HepG2 (cell line): ENCODE measurements at regions not wholly inside any gene's neighbourhood (a gene's known extent, or its start where the extent isn't known, plus 50 kb on each side); places are given as distances from the start of the nearest gene placed in this dataset.
"Not testable (repeated sequence)": the region's sequence is repeated elsewhere in the genome, so short reads cannot be mapped to it uniquely, and the experiment has no call there.

Experiments used
- ATAC-seq: fragments of 200-7000 bp; cut with Tn5 transposase; 3 replicates; pipeline ENCODE4 v1.9.1; 2020; ENCODE audit warnings: mild to moderate bottlenecking, moderate library complexity
- BruUV-seq: library from RNA; stranded (reverse); fragments of 400-500 nt; replicated peaks from 2 replicates; lab custom pipeline; 2021; lab: Mats Ljungman, UMichigan
- CTCF ChIA-PET: fragments of 300-600 bp; formaldehyde crosslinking; extraction: SDS; loops from one replicate; lab custom pipeline; 2021; ENCODE audit warnings: low total read pairs, inconsistent platforms, low intra/inter-chr PET ratio; lab: Yijun Ruan, JAX
- POLR2A ChIA-PET: fragments of 350-600 bp; sonication (Branson Sonifier 250); formaldehyde crosslinking; loops from one replicate; lab custom pipeline; 2020; ENCODE audit warnings: antibody characterized with exemption, inconsistent platforms; lab: Yijun Ruan, JAX
- DNase-seq: peaks from one replicate; pipeline ENCODE4 v3.0.0-alpha.2; 2015; ENCODE audit warnings: low spot score
- FAIRE-seq: peaks from 3 replicates; lab custom pipeline; 2011; peaks lifted over from hg19 to GRCh38; lab: Jason Lieb, UNC
- H2AFZ ChIP-seq: one replicate; pipeline ENCODE4 v1.6.1; 2011; ENCODE audit warnings: low read length, inconsistent platforms
- H3K27ac ChIP-seq: fragments of 300-600 bp; 3 replicates; pipeline ENCODE4 v1.8.0; 2011; ENCODE audit warnings: mixed run types, mild to moderate bottlenecking, mixed read lengths, low read length, inconsistent platforms; ENCODE audit not compliant: insufficient read depth; ENCODE audit errors: extremely low read length
- H3K27me3 ChIP-seq, 2 experiments: fragments of 200-600 bp in 1 of 2; 2 replicates in 1 of 2; 3 replicates in 1 of 2; pipeline versions ENCODE4 v1.6.0 to v1.8.0; 2011; ENCODE audit warnings: low read length in 2 of 2, mild to moderate bottlenecking in 2 of 2, moderate library complexity in 2 of 2, inconsistent platforms in 1 of 2; ENCODE audit not compliant: insufficient read depth in 2 of 2, control insufficient read depth in 1 of 2
- H3K36me3 ChIP-seq, 2 experiments: fragments of 200-600 bp in 1 of 2; replicated peaks in 1 of 2; 2 replicates in 1 of 2; 3 replicates in 1 of 2; pipeline versions ENCODE4 v1.5.1 to v1.8.0; 2011; ENCODE audit warnings: low read length in 2 of 2, inconsistent platforms in 1 of 2; ENCODE audit not compliant: insufficient read depth in 2 of 2, control insufficient read depth in 1 of 2
- H3K4me1 ChIP-seq: 2 replicates; pipeline ENCODE4 v1.5.1; 2012; ENCODE audit warnings: low read length, inconsistent platforms; ENCODE audit not compliant: insufficient read depth
- H3K4me2 ChIP-seq: 2 replicates; pipeline ENCODE4 v1.6.0; 2011; ENCODE audit warnings: low read depth, low read length, inconsistent platforms
- H3K4me3 ChIP-seq, 3 experiments: fragments of 200-600 bp in 1 of 3; sonication (generic), shearing (Covaris generic) in 1 of 3; replicated peaks in 1 of 3; 2 replicates each; pipeline ENCODE4 v1.5.1; 2011 to 2016; ENCODE audit warnings: low read length in 3 of 3, inconsistent platforms in 2 of 3, low read depth in 2 of 3, mild to moderate bottlenecking in 2 of 3, control low read depth in 1 of 3, mixed read lengths in 1 of 3; ENCODE audit not compliant: insufficient read depth in 1 of 3
- H3K79me2 ChIP-seq: one replicate; pipeline ENCODE4 v1.6.1; 2011; ENCODE audit warnings: low read length, inconsistent platforms; ENCODE audit not compliant: insufficient read depth
- H3K9ac ChIP-seq: 2 replicates; pipeline ENCODE4 v1.6.0; 2011; ENCODE audit warnings: mild to moderate bottlenecking, low read depth, low read length, inconsistent platforms; ENCODE audit not compliant: insufficient read depth
- H3K9me3 ChIP-seq: 2 replicates; pipeline ENCODE4 v1.5.1; 2012; ENCODE audit warnings: mild to moderate bottlenecking, low read length
- H4K20me1 ChIP-seq: 2 replicates; pipeline ENCODE4 v1.6.0; 2011; ENCODE audit warnings: inconsistent platforms, mild to moderate bottlenecking, low read length, moderate library complexity; ENCODE audit not compliant: insufficient read depth
- ETV5 ChIP-seq: IDR thresholded peaks from 2 replicates; pipeline ENCODE4 v1.6.1; 2018; ENCODE audit warnings: missing biosample characterization, missing genetic modification reagents, inconsistent platforms, borderline replicate concordance
- HNF1B ChIP-seq: sonication (generic); formaldehyde crosslinking; IDR thresholded peaks from 2 replicates; pipeline ENCODE4 v1.5.1; 2020; ENCODE audit warnings: mild to moderate bottlenecking, moderate library complexity, missing genetic modification reagents
- NFYC ChIP-seq: IDR thresholded peaks from 2 replicates; pipeline ENCODE4 v1.6.1; 2016; ENCODE audit warnings: missing genetic modification reagents, missing compliant biosample characterization
- PITX1 ChIP-seq: sonication (generic); formaldehyde crosslinking; IDR thresholded peaks from 2 replicates; pipeline ENCODE4 v1.5.1; 2020; ENCODE audit warnings: mild to moderate bottlenecking, missing genetic modification reagents
- PLRG1 ChIP-seq: fragments of 450-650 bp; conservative IDR thresholded peaks from 2 replicates; pipeline ENCODE4 v1.6.1; 2016
- THAP8 ChIP-seq: sonication (generic); formaldehyde crosslinking; IDR thresholded peaks from 2 replicates; pipeline ENCODE4 v1.5.1; 2020; ENCODE audit warnings: missing genetic modification reagents, mild to moderate bottlenecking, borderline replicate concordance
- ZKSCAN1 ChIP-seq: fragments of 150-350 bp; IDR thresholded peaks from 2 replicates; pipeline ENCODE4 v1.6.1; 2014; ENCODE audit warnings: low read length
- ZUFSP ChIP-seq: sonication (generic); formaldehyde crosslinking; IDR thresholded peaks from 2 replicates; pipeline ENCODE4 v1.9.0; 2021; ENCODE audit warnings: missing genetic modification reagents, mild to moderate bottlenecking, borderline replicate concordance
- WGBS: methylation state at CpG from one replicate; pipeline ENCODE4 v1.1.6; 2017; ENCODE audit warnings: low lambda C conversion rate; 5-methylcytosine and 5-hydroxymethylcytosine counted together
- in situ Hi-C: cut with HindIII; loops from 2 replicates; pipeline ENCODE4 v1.10.0; 2017; ENCODE audit warnings: low pct_unique_long_range_greater_than_20kb; ENCODE audit not compliant: extremely low pct_ligation_motif_present
- intact Hi-C: fragments of 100-400 bp; cut with micrococcal nuclease; formaldehyde crosslinking; loops from one replicate; pipeline ENCODE4 v1.10.0; 2022; ENCODE audit not compliant: unreplicated experiment

- TF ChIP-seq ZUFSP = no peak
- TF ChIP-seq, all 625 proteins: peak for 0
Observed at GRCh38 chr12:131634037-131634436, 76.9 kb upstream of the SFSWAP start (continued).

DNA sequence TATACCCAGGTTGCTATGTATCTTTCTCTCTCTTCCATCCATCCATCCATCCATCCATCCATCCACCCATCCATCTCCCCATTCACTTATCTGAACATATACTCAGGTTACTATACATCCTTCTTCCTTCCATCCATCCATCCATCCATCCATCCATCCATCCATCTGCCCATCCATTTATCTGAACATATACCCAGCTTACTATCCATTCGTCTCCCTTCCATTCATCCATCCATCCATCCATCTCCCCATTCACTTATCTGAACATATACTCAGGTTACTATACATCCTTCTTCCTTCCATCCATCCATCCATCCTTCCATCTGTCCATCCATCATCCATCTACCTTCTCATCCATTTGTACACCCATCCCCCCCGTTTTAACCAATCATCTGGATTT, 75.9 kb upstream of the SFSWAP start:
- BruUV-seq, DNase-seq, H3K27me3 ChIP-seq, in situ Hi-C loops, H3K4me1 ChIP-seq, H3K4me2 ChIP-seq, POLR2A ChIA-PET, H3K9me3 ChIP-seq, H3K9ac ChIP-seq, H3K4me3 ChIP-seq, H2AFZ ChIP-seq, H3K79me2 ChIP-seq, FAIRE-seq, H4K20me1 ChIP-seq, ATAC-seq, H3K36me3 ChIP-seq, H3K27ac ChIP-seq, CTCF ChIA-PET, intact Hi-C loops: not testable (repeated sequence)
- WGBS = 0% methylated on average over 2 of the region's 2 CpGs

GRCh38 chr12:131635491-131636122, 75.3 kb upstream of the SFSWAP start:
- no peak for DNase-seq
- H3K36me3 ChIP-seq = no peaks in the 10 kb centered on the region
- no peak for ATAC-seq
- H3K27me3 ChIP-seq = peaks cover 1 to 2% of the 10 kb centered on the region in 2 experiments; a peak in 2 of 5 replicates
- no peak overlapping the region for H3K4me3 ChIP-seq
- TF ChIP-seq ETV5 (CRISPR knock-in tag) (no peak), PLRG1 (no peak), PITX1 (CRISPR knock-in tag) (no peak), ZKSCAN1 (no peak), HNF1B (no peak), NFYC (no peak), THAP8 (CRISPR knock-in tag) (no peak)
- no peaks in the 10 kb centered on the region for H4K20me1 ChIP-seq
- intact Hi-C loops = no loop called here
- in situ Hi-C loops = no loop called here
- CTCF ChIA-PET = no interaction called here
- POLR2A ChIA-PET = no interaction called here
- BruUV-seq = no TSS peak
- H3K4me1 ChIP-seq = no peaks in the 10 kb centered on the region
- no peaks in the 10 kb centered on the region for H3K79me2 ChIP-seq
- no peak overlapping the region for H3K4me2 ChIP-seq
- no peak overlapping the region for H3K9ac ChIP-seq
- no peaks in the 10 kb centered on the region for H3K9me3 ChIP-seq
- no peak overlapping the region for H3K27ac ChIP-seq
- whole genome bisulfite sequencing = 14% methylated on average over 6 of the region's 6 CpGs
- no peak for FAIRE-seq
- no peak overlapping the region for H2AFZ ChIP-seq
